ENCODE measurements at regions not wholly inside any gene's neighbourhood (a gene's known extent, or its start where the extent isn't known, plus 50 kb on each side); places are given as distances from the start of the nearest gene placed in this dataset.

DNA sequence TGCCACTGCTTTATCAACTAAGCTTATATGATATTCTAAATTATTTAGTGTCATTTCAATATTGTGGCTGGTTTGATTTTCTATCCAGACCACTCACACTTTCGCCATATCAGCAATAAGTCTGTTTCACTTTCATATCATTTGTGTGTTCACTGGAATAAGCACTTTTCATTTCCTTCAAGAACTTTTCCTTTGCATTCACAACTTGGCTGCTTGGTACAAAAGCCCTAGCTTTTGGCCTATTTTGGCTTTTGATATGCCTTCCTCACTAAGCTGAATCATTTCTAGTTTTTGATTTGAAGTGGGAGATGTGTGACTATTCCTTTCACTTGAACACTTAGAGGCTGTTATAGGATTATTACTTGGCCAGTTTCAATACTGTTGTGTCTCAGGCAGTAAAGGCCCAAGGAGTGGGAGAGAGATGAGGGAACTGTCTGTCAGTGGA is 120.9 kb upstream of the NAMPT start:
- WGBS (ENCODE audit: insufficient coverage), result no CpG with 5 or more reads among the region's 1 CpG
- no peak overlapping the region for H3K4me3 ChIP-seq (replicated peaks in 1 of 3; ENCODE audit: low read depth in 2 of 3, low read length in 3 of 3)
- no peak for DNase-seq
- no peak overlapping the region for H3K9ac ChIP-seq (ENCODE audit: insufficient read depth, low read length, poor library complexity, severe bottlenecking)
- intact Hi-C loops (cut with micrococcal nuclease), result no loop called here
- H4K20me1 ChIP-seq (ENCODE audit: insufficient read depth, low read length), result no peaks in the 10 kb centered on the region
- H3K36me3 ChIP-seq (replicated peaks in 1 of 2; ENCODE audit: control insufficient read depth in 1 of 2, insufficient read depth in 2 of 2, low read length in 2 of 2), result no peaks in the 10 kb centered on the region
- H3K4me3 Mint-ChIP-seq, result no peak overlapping the region
- H3K4me2 ChIP-seq (replicated peaks; ENCODE audit: extremely low read depth, low read length, poor library complexity, severe bottlenecking), result no peak overlapping the region
- H3K79me2 ChIP-seq (ENCODE audit: insufficient read depth, low read length), result no peaks in the 10 kb centered on the region
- no peaks in the 10 kb centered on the region for H3K4me1 ChIP-seq (ENCODE audit: control insufficient read depth in 1 of 2, insufficient read depth in 2 of 2, low read length in 2 of 2)
- peaks cover 0 to 2% (median 0%) of the 10 kb centered on the region in 3 donors for H3K27me3 Mint-ChIP-seq (ENCODE audit: low read depth in 3 of 3)
- peaks cover 4 to 12% (median 7%) of the 10 kb centered on the region in 7 donors for H3K9me3 Mint-ChIP-seq
- H2AFZ ChIP-seq (ENCODE audit: insufficient read depth, low read depth, low read length, poor library complexity, severe bottlenecking), result no peak overlapping the region
- peaks cover 0 to 2% of the 10 kb centered on the region in 2 donors for H3K27me3 ChIP-seq (ENCODE audit: control insufficient read depth in 2 of 2, insufficient read depth in 2 of 2, low read length in 2 of 2)
- peaks cover 0 to 1% of the 10 kb centered on the region in 2 donors for H3K36me3 Mint-ChIP-seq
- peaks cover 0 to 4% of the 10 kb centered on the region in 2 donors for H3K9me3 ChIP-seq (replicated peaks in 1 of 2; ENCODE audit: control insufficient read depth in 1 of 2, insufficient read depth in 1 of 2, low read length in 2 of 2)
- TF ChIP-seq, protein P1, sequence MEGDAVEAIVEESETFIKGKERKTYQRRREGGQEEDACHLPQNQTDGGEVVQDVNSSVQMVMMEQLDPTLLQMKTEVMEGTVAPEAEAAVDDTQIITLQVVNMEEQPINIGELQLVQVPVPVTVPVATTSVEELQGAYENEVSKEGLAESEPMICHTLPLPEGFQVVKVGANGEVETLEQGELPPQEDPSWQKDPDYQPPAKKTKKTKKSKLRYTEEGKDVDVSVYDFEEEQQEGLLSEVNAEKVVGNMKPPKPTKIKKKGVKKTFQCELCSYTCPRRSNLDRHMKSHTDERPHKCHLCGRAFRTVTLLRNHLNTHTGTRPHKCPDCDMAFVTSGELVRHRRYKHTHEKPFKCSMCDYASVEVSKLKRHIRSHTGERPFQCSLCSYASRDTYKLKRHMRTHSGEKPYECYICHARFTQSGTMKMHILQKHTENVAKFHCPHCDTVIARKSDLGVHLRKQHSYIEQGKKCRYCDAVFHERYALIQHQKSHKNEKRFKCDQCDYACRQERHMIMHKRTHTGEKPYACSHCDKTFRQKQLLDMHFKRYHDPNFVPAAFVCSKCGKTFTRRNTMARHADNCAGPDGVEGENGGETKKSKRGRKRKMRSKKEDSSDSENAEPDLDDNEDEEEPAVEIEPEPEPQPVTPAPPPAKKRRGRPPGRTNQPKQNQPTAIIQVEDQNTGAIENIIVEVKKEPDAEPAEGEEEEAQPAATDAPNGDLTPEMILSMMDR (IDR thresholded peaks at IDR 0.05), result no peak
- H3K27ac Mint-ChIP-seq, result peak overlapping the region in 1 of 7 donors; percentile 14
- H3K27ac ChIP-seq (ENCODE audit: low read depth in 1 of 2, low read length in 2 of 2), result no peak overlapping the region
- H3K4me1 Mint-ChIP-seq, result peaks cover 2% of the 10 kb centered on the region

DNA sequence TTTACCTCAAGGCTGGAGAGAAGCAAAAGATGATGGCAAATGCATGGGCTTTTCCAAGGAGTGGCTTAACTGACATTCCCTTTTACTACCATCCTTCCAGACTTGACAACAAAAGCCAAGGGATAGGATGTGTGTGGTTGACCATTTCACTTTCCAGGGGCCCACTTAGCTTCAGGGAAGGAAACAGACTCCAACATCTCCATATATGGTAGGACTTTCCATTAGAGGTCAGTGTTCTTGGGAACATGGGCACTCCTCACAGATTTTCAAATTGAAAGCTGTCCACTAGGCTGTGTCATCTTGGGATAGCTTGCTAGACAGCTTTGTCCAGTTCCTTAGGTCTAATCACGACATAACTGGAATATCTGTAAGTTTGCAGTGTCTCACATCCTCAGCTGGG is 118.1 kb upstream of the NAMPT start:
- Mint-ChIP-seq H3K36me3 (peaks cover 0 to 1% of the 10 kb centered on the region in 2 donors), H3K27me3 (ENCODE audit: low read depth in 3 of 3) (no peaks in the 10 kb centered on the region), H3K4me3 (no peak overlapping the region), H3K27ac (no peak overlapping the region), H3K4me1 (peaks cover 4% of the 10 kb centered on the region), H3K9me3 (peaks cover 4 to 12% (median 7%) of the 10 kb centered on the region in 7 donors)
- Histone ChIP-seq H4K20me1 (ENCODE audit: insufficient read depth, low read length) (no peaks in the 10 kb centered on the region), H3K27ac (ENCODE audit: low read depth in 1 of 2, low read length in 2 of 2) (no peak overlapping the region), H3K27me3 (ENCODE audit: control insufficient read depth in 2 of 2, insufficient read depth in 2 of 2, low read length in 2 of 2) (peaks cover 0 to 2% of the 10 kb centered on the region in 2 donors), H3K4me3 (replicated peaks in 1 of 3; ENCODE audit: low read depth in 2 of 3, low read length in 3 of 3) (no peak overlapping the region), H3K79me2 (ENCODE audit: insufficient read depth, low read length) (no peaks in the 10 kb centered on the region), H3K4me2 (replicated peaks; ENCODE audit: extremely low read depth, low read length, poor library complexity, severe bottlenecking) (no peak overlapping the region), H3K4me1 (ENCODE audit: control insufficient read depth in 1 of 2, insufficient read depth in 2 of 2, low read length in 2 of 2) (no peaks in the 10 kb centered on the region), H2AFZ (ENCODE audit: insufficient read depth, low read depth, low read length, poor library complexity, severe bottlenecking) (no peak overlapping the region), H3K9ac (ENCODE audit: insufficient read depth, low read length, poor library complexity, severe bottlenecking) (no peak overlapping the region), H3K36me3 (replicated peaks in 1 of 2; ENCODE audit: control insufficient read depth in 1 of 2, insufficient read depth in 2 of 2, low read length in 2 of 2) (no peaks in the 10 kb centered on the region), H3K9me3 (replicated peaks in 1 of 2; ENCODE audit: control insufficient read depth in 1 of 2, insufficient read depth in 1 of 2, low read length in 2 of 2) (peaks cover 0 to 4% of the 10 kb centered on the region in 2 donors)
- intact Hi-C loops (cut with micrococcal nuclease), result no loop called here
- TF ChIP-seq, protein P1 (IDR thresholded peaks at IDR 0.05), result no peak
- no peak for DNase-seq
- WGBS (ENCODE audit: insufficient coverage), result no CpG with 5 or more reads among the region's 1 CpG
